ENCODE measurements at regions not wholly inside any gene's neighbourhood (a gene's known extent, or its start where the extent isn't known, plus 50 kb on each side); places are given as distances from the start of the nearest gene placed in this dataset.
"Not testable (repeated sequence)": the region's sequence is repeated elsewhere in the genome, so short reads cannot be mapped to it uniquely, and the experiment has no call there.

DNA sequence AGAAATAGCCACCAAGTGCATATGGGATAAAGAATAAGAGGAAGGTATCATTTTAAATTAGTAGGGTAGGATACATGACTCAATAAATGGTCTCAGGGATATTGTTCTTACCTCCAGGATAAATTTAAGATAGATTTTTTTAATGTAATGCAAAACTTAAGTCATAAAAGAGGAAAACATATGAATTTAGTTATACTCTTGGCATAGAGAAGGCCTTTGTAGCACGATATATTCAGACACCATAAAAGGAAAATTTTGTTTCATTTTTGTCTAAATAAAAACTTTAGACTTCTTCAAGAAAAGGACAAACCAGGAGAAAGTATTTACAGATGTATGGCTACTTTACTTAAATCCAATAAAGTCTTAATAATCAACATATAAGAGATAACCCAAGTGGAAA, 78.5 kb upstream of the CAB39 start:
- ChIA-PET POLR2A (interaction anchor here (0.7 kb wide), 1 partner anchor 17 kb away, joined by 4 read pairs; no protein-coding TSS in a partner anchor), CTCF (no interaction called here)
- Histone ChIP-seq H3K9me3 (ENCODE audit: control insufficient read depth, insufficient read depth, low read depth, low read length) (no peaks in the 10 kb centered on the region), H3K4me1 (ENCODE audit: control insufficient read depth, insufficient read depth, low read length) (no peaks in the 10 kb centered on the region), H3K36me3 (ENCODE audit: control insufficient read depth in 2 of 2, insufficient read depth in 1 of 2, low read length in 2 of 2) (no peaks in the 10 kb centered on the region), H3K4me3 (ENCODE audit: low read depth, low read length) (no peak overlapping the region), H3K27ac (ENCODE audit: extremely low read depth, low read depth, low read length) (no peak overlapping the region)
- TF ChIP-seq AEBP2 (tag by site-specific recombination; IDR thresholded peaks at IDR 0.05; ENCODE audit: borderline replicate concordance) (no peak), ZNF175 (tag by site-specific recombination; IDR thresholded peaks at IDR 0.05) (no peak), ZNF248 (tag by site-specific recombination; IDR thresholded peaks at IDR 0.05) (no peak), ZNF394 (tag by site-specific recombination; IDR thresholded peaks at IDR 0.05; ENCODE audit: borderline replicate concordance) (no peak)
- TF ChIP-seq, protein P1, sequence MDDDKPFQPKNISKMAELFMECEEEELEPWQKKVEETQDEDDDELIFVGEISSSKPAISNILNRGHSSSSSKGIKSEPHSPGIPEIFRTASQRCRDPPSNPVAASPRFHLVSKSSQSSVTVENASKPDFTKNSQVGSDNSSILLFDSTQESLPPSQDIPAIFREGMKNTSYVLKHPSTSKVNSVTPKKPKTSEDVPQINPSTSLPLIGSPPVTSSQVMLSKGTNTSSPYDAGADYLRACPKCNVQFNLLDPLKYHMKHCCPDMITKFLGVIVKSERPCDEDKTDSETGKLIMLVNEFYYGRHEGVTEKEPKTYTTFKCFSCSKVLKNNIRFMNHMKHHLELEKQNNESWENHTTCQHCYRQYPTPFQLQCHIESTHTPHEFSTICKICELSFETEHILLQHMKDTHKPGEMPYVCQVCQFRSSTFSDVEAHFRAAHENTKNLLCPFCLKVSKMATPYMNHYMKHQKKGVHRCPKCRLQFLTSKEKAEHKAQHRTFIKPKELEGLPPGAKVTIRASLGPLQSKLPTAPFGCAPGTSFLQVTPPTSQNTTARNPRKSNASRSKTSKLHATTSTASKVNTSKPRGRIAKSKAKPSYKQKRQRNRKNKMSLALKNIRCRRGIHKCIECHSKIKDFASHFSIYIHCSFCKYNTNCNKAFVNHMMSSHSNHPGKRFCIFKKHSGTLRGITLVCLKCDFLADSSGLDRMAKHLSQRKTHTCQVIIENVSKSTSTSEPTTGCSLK (tag by site-specific recombination; IDR thresholded peaks at IDR 0.05): no peak
- TF ChIP-seq, protein P2, sequence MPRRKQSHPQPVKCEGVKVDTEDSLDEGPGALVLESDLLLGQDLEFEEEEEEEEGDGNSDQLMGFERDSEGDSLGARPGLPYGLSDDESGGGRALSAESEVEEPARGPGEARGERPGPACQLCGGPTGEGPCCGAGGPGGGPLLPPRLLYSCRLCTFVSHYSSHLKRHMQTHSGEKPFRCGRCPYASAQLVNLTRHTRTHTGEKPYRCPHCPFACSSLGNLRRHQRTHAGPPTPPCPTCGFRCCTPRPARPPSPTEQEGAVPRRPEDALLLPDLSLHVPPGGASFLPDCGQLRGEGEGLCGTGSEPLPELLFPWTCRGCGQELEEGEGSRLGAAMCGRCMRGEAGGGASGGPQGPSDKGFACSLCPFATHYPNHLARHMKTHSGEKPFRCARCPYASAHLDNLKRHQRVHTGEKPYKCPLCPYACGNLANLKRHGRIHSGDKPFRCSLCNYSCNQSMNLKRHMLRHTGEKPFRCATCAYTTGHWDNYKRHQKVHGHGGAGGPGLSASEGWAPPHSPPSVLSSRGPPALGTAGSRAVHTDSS (tag by site-specific recombination; IDR thresholded peaks at IDR 0.05): no peak

DNA sequence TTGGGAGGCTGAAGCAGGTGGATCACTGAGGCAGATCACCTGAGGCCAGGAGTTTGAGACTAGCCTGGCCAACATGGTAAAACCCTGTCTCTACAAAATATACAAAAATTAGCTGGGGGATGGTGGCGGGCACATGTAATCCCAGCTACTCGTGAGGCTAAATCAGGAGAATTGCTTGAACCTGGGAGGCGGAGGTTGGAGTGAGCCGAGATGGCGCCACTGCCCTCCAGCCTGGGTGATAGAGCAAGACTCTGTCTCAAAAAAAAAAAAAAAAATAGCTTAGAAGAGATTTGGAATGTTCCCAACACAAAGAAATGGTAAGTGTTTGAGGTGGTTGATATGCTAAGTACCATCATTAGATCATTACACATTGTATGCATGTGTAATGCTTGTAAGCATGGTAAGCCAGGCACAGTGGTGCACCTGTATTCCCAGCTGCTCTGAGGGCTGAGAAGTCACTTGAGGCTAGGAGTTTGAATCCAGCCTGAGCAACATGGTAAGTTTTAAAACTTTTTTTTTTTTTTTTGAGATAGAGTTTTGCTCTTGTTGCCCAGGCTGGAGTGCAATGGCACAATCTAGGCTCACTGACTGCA, 77.8 kb upstream of the CAB39 start:
- H3K9me3 ChIP-seq (ENCODE audit: control insufficient read depth, insufficient read depth, low read depth, low read length); H3K4me3 ChIP-seq (ENCODE audit: low read depth, low read length); H3K36me3 ChIP-seq (ENCODE audit: control insufficient read depth in 2 of 2, insufficient read depth in 1 of 2, low read length in 2 of 2); H3K4me1 ChIP-seq (ENCODE audit: control insufficient read depth, insufficient read depth, low read length); H3K27ac ChIP-seq (ENCODE audit: extremely low read depth, low read depth, low read length): not testable (repeated sequence)
- ChIA-PET POLR2A (interaction anchor here (0.7 kb wide), 1 partner anchor 18 kb away, joined by 4 read pairs; no protein-coding TSS in a partner anchor), CTCF (interaction anchor here (0.6 to 0.9 kb wide), 3 partner anchors 12 to 93 kb away, joined by 3 to 4 read pairs (median 4); no protein-coding TSS in a partner anchor)

DNA sequence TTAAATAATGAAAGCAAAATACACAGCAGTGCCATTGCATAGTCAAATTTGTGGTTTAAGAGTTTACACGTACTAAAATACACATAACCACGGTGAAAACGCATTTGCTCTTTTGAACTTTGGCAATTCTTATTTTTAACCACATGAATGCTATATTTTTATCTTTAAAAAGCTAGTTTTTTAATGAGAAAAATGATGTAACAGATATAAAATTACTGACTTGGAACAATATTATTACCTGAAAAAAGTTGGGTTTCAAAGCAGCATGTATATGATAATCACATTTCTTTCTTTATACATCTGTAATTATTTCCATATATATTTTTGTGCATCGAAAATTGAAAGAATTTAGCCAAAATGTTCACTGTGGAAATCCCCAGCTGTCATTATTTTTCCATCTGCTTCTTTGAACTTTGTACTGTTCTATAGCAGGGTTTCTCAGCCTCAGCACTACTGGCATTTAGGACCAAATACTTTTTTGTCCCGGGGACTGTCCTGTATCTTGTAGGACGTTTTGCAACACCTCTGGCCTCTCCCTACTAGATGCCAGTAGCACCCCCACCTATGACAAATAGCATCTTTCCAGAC, 75.9 kb upstream of the CAB39 start:
- H3K27ac ChIP-seq (ENCODE audit: extremely low read depth, low read depth, low read length): no peak overlapping the region
- CTCF ChIA-PET: no interaction called here

DNA sequence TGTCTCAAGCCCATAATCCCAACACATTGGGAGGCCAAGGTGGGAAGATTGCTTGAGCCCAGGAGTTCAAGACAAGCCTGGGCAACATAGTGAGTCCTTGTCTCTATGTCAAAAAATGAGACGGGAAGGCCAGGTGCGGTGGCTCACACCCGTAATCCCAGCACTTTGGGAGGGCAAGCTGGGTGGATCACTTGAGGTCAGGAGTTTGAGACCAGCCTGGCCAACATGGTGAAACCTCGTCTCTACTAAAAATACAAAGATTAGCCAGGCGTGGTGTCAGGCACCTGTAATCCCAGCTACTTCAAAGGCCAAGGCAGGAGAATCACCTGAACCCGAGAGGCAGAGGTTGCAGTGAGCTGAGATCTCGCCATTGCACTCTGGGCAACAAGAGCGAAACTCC, 75.2 kb upstream of the CAB39 start:
- POLR2A ChIA-PET, CTCF ChIA-PET: not testable (repeated sequence)

More for the DNA sequence above, 75.9 kb upstream of the CAB39 start:
- TF ChIP-seq SCRT2 (tag by site-specific recombination; IDR thresholded peaks at IDR 0.05): no peak
- TF ChIP-seq ZNF660 (tag by site-specific recombination; IDR thresholded peaks at IDR 0.05): no peak
- TF ChIP-seq, protein P3, sequence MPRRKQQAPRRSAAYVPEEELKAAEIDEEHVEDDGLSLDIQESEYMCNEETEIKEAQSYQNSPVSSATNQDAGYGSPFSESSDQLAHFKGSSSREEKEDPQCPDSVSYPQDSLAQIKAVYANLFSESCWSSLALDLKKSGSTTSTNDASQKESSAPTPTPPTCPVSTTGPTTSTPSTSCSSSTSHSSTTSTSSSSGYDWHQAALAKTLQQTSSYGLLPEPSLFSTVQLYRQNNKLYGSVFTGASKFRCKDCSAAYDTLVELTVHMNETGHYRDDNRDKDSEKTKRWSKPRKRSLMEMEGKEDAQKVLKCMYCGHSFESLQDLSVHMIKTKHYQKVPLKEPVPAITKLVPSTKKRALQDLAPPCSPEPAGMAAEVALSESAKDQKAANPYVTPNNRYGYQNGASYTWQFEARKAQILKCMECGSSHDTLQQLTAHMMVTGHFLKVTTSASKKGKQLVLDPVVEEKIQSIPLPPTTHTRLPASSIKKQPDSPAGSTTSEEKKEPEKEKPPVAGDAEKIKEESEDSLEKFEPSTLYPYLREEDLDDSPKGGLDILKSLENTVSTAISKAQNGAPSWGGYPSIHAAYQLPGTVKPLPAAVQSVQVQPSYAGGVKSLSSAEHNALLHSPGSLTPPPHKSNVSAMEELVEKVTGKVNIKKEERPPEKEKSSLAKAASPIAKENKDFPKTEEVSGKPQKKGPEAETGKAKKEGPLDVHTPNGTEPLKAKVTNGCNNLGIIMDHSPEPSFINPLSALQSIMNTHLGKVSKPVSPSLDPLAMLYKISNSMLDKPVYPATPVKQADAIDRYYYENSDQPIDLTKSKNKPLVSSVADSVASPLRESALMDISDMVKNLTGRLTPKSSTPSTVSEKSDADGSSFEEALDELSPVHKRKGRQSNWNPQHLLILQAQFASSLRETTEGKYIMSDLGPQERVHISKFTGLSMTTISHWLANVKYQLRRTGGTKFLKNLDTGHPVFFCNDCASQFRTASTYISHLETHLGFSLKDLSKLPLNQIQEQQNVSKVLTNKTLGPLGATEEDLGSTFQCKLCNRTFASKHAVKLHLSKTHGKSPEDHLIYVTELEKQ (tag by site-specific recombination; IDR thresholded peaks at IDR 0.05; ENCODE audit: borderline replicate concordance): no peak
- TF ChIP-seq FEZF1 (tag by site-specific recombination; IDR thresholded peaks at IDR 0.05): no peak
- no peak for TF ChIP-seq ZBTB8A (tag by site-specific recombination; IDR thresholded peaks at IDR 0.05)
- no peak for TF ChIP-seq MZF1 (tag by site-specific recombination; IDR thresholded peaks at IDR 0.05; ENCODE audit: borderline replicate concordance)
- TF ChIP-seq AEBP2 (tag by site-specific recombination; IDR thresholded peaks at IDR 0.05; ENCODE audit: borderline replicate concordance): no peak
- no peak for TF ChIP-seq ZNF140 (tag by site-specific recombination; IDR thresholded peaks at IDR 0.05)
- no peak for TF ChIP-seq EGR2 (tag by site-specific recombination; IDR thresholded peaks at IDR 0.05; ENCODE audit: low read depth)
- Histone ChIP-seq H3K9me3 (ENCODE audit: control insufficient read depth, insufficient read depth, low read depth, low read length) (no peaks in the 10 kb centered on the region), H3K4me3 (ENCODE audit: low read depth, low read length) (no peak overlapping the region), H3K4me1 (ENCODE audit: control insufficient read depth, insufficient read depth, low read length) (0 out of 2 replicates have a peak, but pooled peaks cover 2% of the 10 kb centered on the region), H3K36me3 (ENCODE audit: control insufficient read depth in 2 of 2, insufficient read depth in 1 of 2, low read length in 2 of 2) (no peaks in the 10 kb centered on the region)
- POLR2A ChIA-PET: no interaction called here

More for the DNA sequence above, 75.2 kb upstream of the CAB39 start:
- not testable (repeated sequence) for H3K36me3 ChIP-seq (ENCODE audit: control insufficient read depth in 2 of 2, insufficient read depth in 1 of 2, low read length in 2 of 2); H3K27ac ChIP-seq (ENCODE audit: extremely low read depth, low read depth, low read length); H3K4me1 ChIP-seq (ENCODE audit: control insufficient read depth, insufficient read depth, low read length); H3K9me3 ChIP-seq (ENCODE audit: control insufficient read depth, insufficient read depth, low read depth, low read length); H3K4me3 ChIP-seq (ENCODE audit: low read depth, low read length)

Data from HEK293 (cell line).